Coronary artery (tissue), 2 donors: ENCODE measurements at regions not wholly inside any gene's neighbourhood (a gene's known extent, or its start where the extent isn't known, plus 50 kb on each side); places are given as distances from the start of the nearest gene placed in this dataset.
"Not testable (repeated sequence)": the region's sequence is repeated elsewhere in the genome, so short reads cannot be mapped to it uniquely, and the experiment has no call there.

Experiments
- DNase-seq: peaks from one replicate; pipeline ENCODE4 v3.0.0-alpha.2; 2017; ENCODE audit warnings: low spot score
- H3K27ac ChIP-seq, 2 donors: fragments of 200-600 bp; sonication (generic); one replicate each; pipeline ENCODE4 v1.5.1; 2016 to 2019
- H3K4me3 ChIP-seq: fragments of 200-600 bp; sonication (generic); 2 replicates; pipeline ENCODE4 v1.5.1; 2016; ENCODE audit warnings: mild to moderate bottlenecking, moderate library complexity
- CTCF ChIP-seq: fragments of 200-600 bp; sonication (generic); IDR thresholded peaks from one replicate; pipeline ENCODE4 v1.5.1; 2019; ENCODE audit warnings: antibody characterized with exemption

- Histone ChIP-seq H3K27ac (no peak overlapping the region), H3K4me3 (no peak overlapping the region)
- no peak for DNase-seq
- TF ChIP-seq CTCF: no peak
Observed at GRCh38 chr5:145531038-145531734, 304.0 kb downstream of the PRELID2 start.

GRCh38 chr5:145521523-145521922 lies 313.6 kb downstream of the PRELID2 start:
- H3K4me3 ChIP-seq: no peak overlapping the region
- DNase-seq: no peak
- no peak for TF ChIP-seq CTCF
- no peak overlapping the region for H3K27ac ChIP-seq

- no peak overlapping the region for H3K27ac ChIP-seq
- DNase-seq: no peak
- TF ChIP-seq CTCF: no peak
- H3K4me3 ChIP-seq: no peak overlapping the region
Observed at GRCh38 chr5:145521066-145521465, 314.1 kb downstream of the PRELID2 start.

GRCh38 chr5:145520335-145520734 lies 314.8 kb downstream of the PRELID2 start:
- H3K27ac ChIP-seq: no peak overlapping the region
- no peak for TF ChIP-seq CTCF
- no peak overlapping the region for H3K4me3 ChIP-seq
- no peak for DNase-seq

- H3K27ac ChIP-seq, DNase-seq, H3K4me3 ChIP-seq: not testable (repeated sequence)
Observed at GRCh38 chr5:145517588-145517987, 317.6 kb downstream of the PRELID2 start.

- Histone ChIP-seq H3K27ac (no peak overlapping the region), H3K4me3 (no peak overlapping the region)
- DNase-seq: no peak
- no peak for TF ChIP-seq CTCF
Observed at GRCh38 chr5:145511351-145511750, 323.8 kb downstream of the PRELID2 start.

GRCh38 chr5:145510769-145511168 lies 324.4 kb downstream of the PRELID2 start:
- Histone ChIP-seq H3K4me3 (no peak overlapping the region), H3K27ac (no peak overlapping the region)
- no peak for DNase-seq
- TF ChIP-seq CTCF: no peak
